Ovary (tissue), 7 donors: ENCODE measurements at regions not wholly inside any gene's neighbourhood (a gene's known extent, or its start where the extent isn't known, plus 50 kb on each side); places are given as distances from the start of the nearest gene placed in this dataset.

Source experiments
- DNase-seq, 5 donors: peaks; one replicate each; pipeline ENCODE4 v3.0.0-alpha.2; 2019 to 2020
- H3K27ac ChIP-seq, 2 donors: fragments of 200-600 bp; one replicate each; pipeline versions ENCODE4 v1.5.1 to v1.8.0; 2019 to 2022
- H3K27me3 ChIP-seq: fragments of 200-600 bp; one replicate; pipeline ENCODE4 v1.8.0; 2022
- H3K36me3 ChIP-seq: fragments of 200-600 bp; sonication (generic); one replicate; pipeline ENCODE4 v1.5.1; 2019
- H3K4me1 ChIP-seq: one replicate; pipeline ENCODE4 v1.8.1; 2013; ENCODE audit warnings: mild to moderate bottlenecking, moderate library complexity; ENCODE audit not compliant: insufficient read depth
- H3K4me3 ChIP-seq: fragments of 200-600 bp; sonication (generic); one replicate; pipeline ENCODE4 v1.5.1; 2017
- H3K9me3 ChIP-seq, 2 donors: fragments of 200-600 bp in 1 of 2; sonication (generic) in 1 of 2; one replicate each; pipeline versions ENCODE4 v1.5.1 to v1.8.1; 2013 to 2019; ENCODE audit warnings: mild to moderate bottlenecking in 1 of 2, moderate library complexity in 1 of 2
- EP300 ChIP-seq: sonication (generic); formaldehyde crosslinking; IDR thresholded peaks from one replicate; pipeline ENCODE4 v1.6.1; 2017; ENCODE audit warnings: antibody characterized with exemption
- POLR2A ChIP-seq: fragments of 450-650 bp; IDR thresholded peaks from one replicate; pipeline ENCODE4 v1.6.1; 2017; ENCODE audit warnings: antibody characterized with exemption, mild to moderate bottlenecking, moderate library complexity
- WGBS, 3 donors: extraction: QIAGEN DNeasy Blood & Tissue Kit in 1 of 3; methylation state at CpG; one replicate each; pipeline versions ENCODE4 v1.1.5 to v1.1.7; 2013 to 2017; 5-methylcytosine and 5-hydroxymethylcytosine counted together
- intact Hi-C, 4 donors: fragments of 100-400 bp; cut with DNase I; formaldehyde crosslinking; loops; one replicate each; pipeline versions ENCODE4 v1.11.0 to v1.15.1; 2022 to 2023
- TF ChIP-seq, protein P1 (sequence below), 3 donors: fragments of 450-650 bp in 2 of 3; fragments of 200-600 bp in 1 of 3; IDR thresholded peaks; one replicate each; pipeline versions ENCODE4 v1.5.1 to v1.8.0; 2016 to 2022; ENCODE audit warnings: antibody characterized with exemption in 3 of 3, mild to moderate bottlenecking in 1 of 3
- donor health status: DM: no; HTN: no; CAD: no; lungs with moderate emphysema.
- donor health status: DM: no; HTN: no; CAD: no.
- donor health status: Bipolar disorder and iron deficiency.
- donor health status: DM: no; HTN: no; CAD: no.
- donor health status: DM: yes; HTN: yes; CAD: no.

DNA sequence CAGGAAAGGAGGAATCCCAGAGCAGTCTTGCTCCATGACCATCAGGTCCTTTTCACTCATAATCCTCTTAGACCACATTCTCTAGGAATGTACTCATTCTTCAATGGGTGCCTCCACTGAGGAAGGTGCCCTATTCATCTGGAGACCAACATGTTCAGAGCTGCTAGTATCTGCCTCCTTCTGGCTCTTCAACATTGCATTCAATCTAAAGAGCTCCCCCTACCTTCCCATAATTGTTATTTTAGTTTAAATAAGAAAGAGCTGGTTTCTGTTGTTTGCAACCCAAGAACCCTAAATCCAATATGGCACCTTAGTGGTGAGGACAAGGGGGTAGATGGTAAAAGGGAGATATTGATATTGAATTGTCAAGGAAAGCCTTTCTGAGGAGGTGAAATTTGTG lies 67.6 kb downstream of the SCN11A start:
- no peak overlapping the region for H3K4me3 ChIP-seq
- TF ChIP-seq EP300 (no peak), POLR2A (no peak)
- TF ChIP-seq, protein P1, sequence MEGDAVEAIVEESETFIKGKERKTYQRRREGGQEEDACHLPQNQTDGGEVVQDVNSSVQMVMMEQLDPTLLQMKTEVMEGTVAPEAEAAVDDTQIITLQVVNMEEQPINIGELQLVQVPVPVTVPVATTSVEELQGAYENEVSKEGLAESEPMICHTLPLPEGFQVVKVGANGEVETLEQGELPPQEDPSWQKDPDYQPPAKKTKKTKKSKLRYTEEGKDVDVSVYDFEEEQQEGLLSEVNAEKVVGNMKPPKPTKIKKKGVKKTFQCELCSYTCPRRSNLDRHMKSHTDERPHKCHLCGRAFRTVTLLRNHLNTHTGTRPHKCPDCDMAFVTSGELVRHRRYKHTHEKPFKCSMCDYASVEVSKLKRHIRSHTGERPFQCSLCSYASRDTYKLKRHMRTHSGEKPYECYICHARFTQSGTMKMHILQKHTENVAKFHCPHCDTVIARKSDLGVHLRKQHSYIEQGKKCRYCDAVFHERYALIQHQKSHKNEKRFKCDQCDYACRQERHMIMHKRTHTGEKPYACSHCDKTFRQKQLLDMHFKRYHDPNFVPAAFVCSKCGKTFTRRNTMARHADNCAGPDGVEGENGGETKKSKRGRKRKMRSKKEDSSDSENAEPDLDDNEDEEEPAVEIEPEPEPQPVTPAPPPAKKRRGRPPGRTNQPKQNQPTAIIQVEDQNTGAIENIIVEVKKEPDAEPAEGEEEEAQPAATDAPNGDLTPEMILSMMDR (IDR thresholded peaks at IDR 0.05): no peak
- H3K27me3 ChIP-seq: no peaks in the 10 kb centered on the region
- no peaks in the 10 kb centered on the region for H3K4me1 ChIP-seq
- H3K9me3 ChIP-seq: no peaks in the 10 kb centered on the region
- H3K27ac ChIP-seq: no peak overlapping the region
- no peaks in the 10 kb centered on the region for H3K36me3 ChIP-seq
- intact Hi-C loops: no loop called here
- no peak for DNase-seq

DNA sequence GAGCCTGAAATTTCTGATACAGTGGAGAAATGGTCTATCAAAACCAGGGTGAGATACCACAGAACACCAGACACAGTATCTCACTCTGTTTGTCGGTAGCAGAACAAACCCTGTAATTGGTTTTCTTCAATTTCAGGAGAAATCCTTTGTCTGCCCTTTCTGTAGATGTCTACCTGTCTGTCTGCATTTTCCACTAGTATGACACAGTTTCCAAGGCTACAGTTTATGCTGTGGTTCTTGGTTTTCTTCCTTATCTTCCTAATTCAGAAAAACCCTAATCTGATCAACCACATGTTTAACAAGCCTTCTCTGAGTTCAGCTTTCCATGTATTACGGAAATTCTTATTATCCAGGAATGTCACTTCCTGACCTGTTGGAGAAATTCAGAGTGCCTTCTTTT lies 70.8 kb downstream of the SCN11A start:
- Histone ChIP-seq H3K9me3 (no peaks in the 10 kb centered on the region), H3K27me3 (no peaks in the 10 kb centered on the region), H3K27ac (no peak overlapping the region), H3K36me3 (no peaks in the 10 kb centered on the region), H3K4me3 (no peak overlapping the region), H3K4me1 (no peaks in the 10 kb centered on the region)
- TF ChIP-seq POLR2A: no peak
- TF ChIP-seq EP300: no peak
- TF ChIP-seq, protein P1 (IDR thresholded peaks at IDR 0.05): no peak
- intact Hi-C loops: no loop called here
- 60 to 80% (median 62%) methylated on average over 2 of the region's 2 CpGs for WGBS, 3 donors
- no peak for DNase-seq

DNA sequence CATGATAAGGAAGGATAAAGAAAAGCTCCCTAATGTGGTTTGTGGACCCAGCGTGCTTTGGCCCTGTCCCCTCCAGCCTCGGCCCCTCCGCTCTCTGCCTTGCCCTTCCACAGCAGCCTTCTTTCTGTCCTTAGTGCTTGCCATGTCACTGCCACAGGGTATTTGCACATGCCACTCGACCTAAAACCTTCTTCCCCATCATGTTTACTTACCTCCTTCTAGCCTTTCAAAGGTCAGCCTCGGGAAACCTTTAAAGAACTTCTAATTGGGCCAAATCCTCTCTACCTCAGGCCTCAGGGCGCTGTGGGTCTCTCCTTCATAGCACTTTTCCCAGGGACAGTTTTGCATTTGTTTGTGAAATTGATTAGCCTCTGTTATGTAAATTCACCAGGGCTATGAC lies 73.0 kb downstream of the SCN11A start:
- no peak for DNase-seq
- 74 to 88% (median 83%) methylated on average over 6 of the region's 6 CpGs for WGBS, 3 donors
- Histone ChIP-seq H3K27ac (no peak overlapping the region), H3K36me3 (no peaks in the 10 kb centered on the region), H3K9me3 (no peaks in the 10 kb centered on the region), H3K27me3 (no peaks in the 10 kb centered on the region), H3K4me3 (no peak overlapping the region), H3K4me1 (no peaks in the 10 kb centered on the region)
- intact Hi-C loops: loop anchor here in 1 of 4 donors (1.0 kb wide), 1 partner anchor 10 kb away; no protein-coding TSS in a partner anchor
- no peak for TF ChIP-seq POLR2A

DNA sequence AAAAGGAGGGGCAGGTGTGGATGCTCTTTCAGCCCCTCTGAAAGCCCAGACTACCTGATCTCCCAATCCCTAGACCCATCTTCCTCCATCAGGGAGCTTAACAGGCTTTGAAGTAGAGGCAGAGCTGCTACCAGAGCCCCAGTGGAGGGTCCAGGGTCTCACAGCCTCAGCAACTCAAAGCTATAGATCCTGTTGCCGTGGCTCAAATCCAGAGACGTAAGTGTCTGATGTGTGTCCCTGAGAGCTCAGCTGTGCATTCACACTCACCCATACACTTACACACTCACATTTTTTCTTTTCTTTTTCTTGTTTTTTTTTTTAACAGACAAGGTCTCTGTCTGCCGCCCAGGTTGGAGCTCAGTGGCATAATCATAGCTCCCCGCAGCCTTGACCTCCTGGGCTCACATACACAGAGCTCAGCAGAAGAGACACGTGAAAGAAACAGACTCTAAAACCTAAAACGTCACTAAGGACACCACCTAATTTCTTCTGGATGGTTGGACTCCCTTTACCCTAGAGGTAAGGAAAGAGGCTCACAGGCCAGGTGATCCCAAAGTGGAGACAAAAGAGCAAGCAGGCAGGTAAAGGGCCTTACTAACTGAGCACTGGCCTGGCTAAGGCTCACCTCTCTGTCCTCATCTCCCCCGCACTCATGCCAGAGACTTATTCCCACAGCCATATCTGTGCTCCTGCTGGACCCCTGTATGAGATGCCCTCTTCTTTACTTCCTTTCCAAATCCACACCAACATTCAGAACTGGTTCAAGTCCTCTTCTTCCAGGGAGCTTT lies 80.7 kb downstream of the SCN11A start:
- peaks cover 2% of the 10 kb centered on the region for H3K4me1 ChIP-seq
- no peak for TF ChIP-seq EP300
- TF ChIP-seq, protein P1 (IDR thresholded peaks at IDR 0.05): no peak
- no peak for TF ChIP-seq POLR2A
- H3K4me3 ChIP-seq: no peak overlapping the region
- H3K9me3 ChIP-seq: no peaks in the 10 kb centered on the region
- no peak for DNase-seq
- WGBS, 3 donors: 64 to 79% (median 66%) methylated on average over 7 of the region's 7 CpGs
- no peak overlapping the region for H3K27ac ChIP-seq
- intact Hi-C loops: no loop called here
- no peaks in the 10 kb centered on the region for H3K27me3 ChIP-seq
- no peaks in the 10 kb centered on the region for H3K36me3 ChIP-seq

DNA sequence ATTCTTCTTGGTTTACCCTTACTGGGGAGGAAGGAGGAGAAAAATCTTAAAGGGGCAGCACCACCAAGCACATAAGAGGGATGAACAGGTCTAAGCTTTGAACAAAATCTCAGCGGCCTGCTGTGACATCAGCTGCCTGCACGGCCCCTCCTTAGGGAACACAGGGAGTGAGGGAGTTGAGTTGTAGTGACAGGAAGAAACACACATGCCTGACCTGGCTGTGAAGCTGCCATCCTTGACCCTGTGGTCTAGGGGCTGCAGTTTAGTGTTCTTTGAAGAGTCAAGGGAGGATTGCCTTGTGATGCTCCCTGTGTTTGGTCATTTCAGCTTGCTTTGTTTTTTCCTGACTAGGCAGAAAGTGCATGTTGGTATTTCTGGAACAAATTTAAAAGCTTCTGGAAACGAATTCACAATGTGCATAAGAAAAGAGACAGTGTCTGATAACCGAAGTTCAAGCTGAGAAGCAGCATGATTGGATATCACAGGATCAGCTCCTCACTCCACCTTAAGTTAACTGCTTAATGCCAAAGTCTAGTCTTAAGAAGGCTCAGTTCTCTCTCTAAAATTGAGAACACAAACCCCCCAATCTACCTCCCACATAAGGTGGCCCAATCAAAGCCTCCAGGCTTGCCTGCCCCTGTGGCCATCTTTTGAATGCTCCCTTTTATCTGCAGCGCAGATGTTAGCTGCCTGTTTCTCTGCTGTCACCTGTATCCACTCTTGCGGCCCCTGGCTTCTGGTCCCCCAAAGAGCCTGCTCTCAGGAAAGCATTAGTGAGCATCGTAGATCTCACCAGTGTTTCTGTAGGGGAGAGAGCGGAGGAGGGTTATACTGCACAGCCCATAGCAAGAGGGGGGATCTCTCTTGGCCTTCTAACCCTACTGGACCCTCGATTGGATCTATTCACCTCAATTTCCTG lies 82.2 kb downstream of the SCN11A start:
- no peak overlapping the region for H3K27ac ChIP-seq
- WGBS, 3 donors: 34 to 42% (median 34%) methylated on average over 9 of the region's 9 CpGs
- H3K4me1 ChIP-seq: peaks cover 2% of the 10 kb centered on the region
- H3K9me3 ChIP-seq: no peaks in the 10 kb centered on the region
- no peaks in the 10 kb centered on the region for H3K27me3 ChIP-seq
- TF ChIP-seq POLR2A: no peak
- TF ChIP-seq EP300: no peak
- TF ChIP-seq, protein P1 (IDR thresholded peaks at IDR 0.05): no peak
- H3K36me3 ChIP-seq: no peaks in the 10 kb centered on the region
- intact Hi-C loops: no loop called here
- peak in 4 of 5 donors; percentile 16 to 60 (median 42) for DNase-seq
- H3K4me3 ChIP-seq: no peak overlapping the region
